HepG2 (cell line): ENCODE measurements at regions not wholly inside any gene's neighbourhood (a gene's known extent, or its start where the extent isn't known, plus 50 kb on each side); places are given as distances from the start of the nearest gene placed in this dataset.

Experiments
- ATAC-seq: fragments of 200-7000 bp; cut with Tn5 transposase; 3 replicates; pipeline ENCODE4 v1.9.1; 2020; ENCODE audit warnings: mild to moderate bottlenecking, moderate library complexity
- BruUV-seq: library from RNA; stranded (reverse); fragments of 400-500 nt; replicated peaks from 2 replicates; lab custom pipeline; 2021; lab: Mats Ljungman, UMichigan
- CTCF ChIA-PET: fragments of 300-600 bp; formaldehyde crosslinking; extraction: SDS; loops from one replicate; lab custom pipeline; 2021; ENCODE audit warnings: low total read pairs, inconsistent platforms, low intra/inter-chr PET ratio; lab: Yijun Ruan, JAX
- POLR2A ChIA-PET: fragments of 350-600 bp; sonication (Branson Sonifier 250); formaldehyde crosslinking; loops from one replicate; lab custom pipeline; 2020; ENCODE audit warnings: antibody characterized with exemption, inconsistent platforms; lab: Yijun Ruan, JAX
- DNase-seq: peaks from one replicate; pipeline ENCODE4 v3.0.0-alpha.2; 2015; ENCODE audit warnings: low spot score
- FAIRE-seq: peaks from 3 replicates; lab custom pipeline; 2011; peaks lifted over from hg19 to GRCh38; lab: Jason Lieb, UNC
- H2AFZ ChIP-seq: one replicate; pipeline ENCODE4 v1.6.1; 2011; ENCODE audit warnings: low read length, inconsistent platforms
- H3K27ac ChIP-seq: fragments of 300-600 bp; 3 replicates; pipeline ENCODE4 v1.8.0; 2011; ENCODE audit warnings: mixed run types, mild to moderate bottlenecking, mixed read lengths, low read length, inconsistent platforms; ENCODE audit not compliant: insufficient read depth; ENCODE audit errors: extremely low read length
- H3K27me3 ChIP-seq, 2 experiments: fragments of 200-600 bp in 1 of 2; 2 replicates in 1 of 2; 3 replicates in 1 of 2; pipeline versions ENCODE4 v1.6.0 to v1.8.0; 2011; ENCODE audit warnings: low read length in 2 of 2, mild to moderate bottlenecking in 2 of 2, moderate library complexity in 2 of 2, inconsistent platforms in 1 of 2; ENCODE audit not compliant: insufficient read depth in 2 of 2, control insufficient read depth in 1 of 2
- H3K36me3 ChIP-seq, 2 experiments: fragments of 200-600 bp in 1 of 2; replicated peaks in 1 of 2; 2 replicates in 1 of 2; 3 replicates in 1 of 2; pipeline versions ENCODE4 v1.5.1 to v1.8.0; 2011; ENCODE audit warnings: low read length in 2 of 2, inconsistent platforms in 1 of 2; ENCODE audit not compliant: insufficient read depth in 2 of 2, control insufficient read depth in 1 of 2
- H3K4me1 ChIP-seq: 2 replicates; pipeline ENCODE4 v1.5.1; 2012; ENCODE audit warnings: low read length, inconsistent platforms; ENCODE audit not compliant: insufficient read depth
- H3K4me2 ChIP-seq: 2 replicates; pipeline ENCODE4 v1.6.0; 2011; ENCODE audit warnings: low read depth, low read length, inconsistent platforms
- H3K4me3 ChIP-seq, 3 experiments: fragments of 200-600 bp in 1 of 3; sonication (generic), shearing (Covaris generic) in 1 of 3; replicated peaks in 1 of 3; 2 replicates each; pipeline ENCODE4 v1.5.1; 2011 to 2016; ENCODE audit warnings: low read length in 3 of 3, inconsistent platforms in 2 of 3, low read depth in 2 of 3, mild to moderate bottlenecking in 2 of 3, control low read depth in 1 of 3, mixed read lengths in 1 of 3; ENCODE audit not compliant: insufficient read depth in 1 of 3
- H3K79me2 ChIP-seq: one replicate; pipeline ENCODE4 v1.6.1; 2011; ENCODE audit warnings: low read length, inconsistent platforms; ENCODE audit not compliant: insufficient read depth
- H3K9ac ChIP-seq: 2 replicates; pipeline ENCODE4 v1.6.0; 2011; ENCODE audit warnings: mild to moderate bottlenecking, low read depth, low read length, inconsistent platforms; ENCODE audit not compliant: insufficient read depth
- H3K9me3 ChIP-seq: 2 replicates; pipeline ENCODE4 v1.5.1; 2012; ENCODE audit warnings: mild to moderate bottlenecking, low read length
- H4K20me1 ChIP-seq: 2 replicates; pipeline ENCODE4 v1.6.0; 2011; ENCODE audit warnings: inconsistent platforms, mild to moderate bottlenecking, low read length, moderate library complexity; ENCODE audit not compliant: insufficient read depth
- CBX5 ChIP-seq: sonication (generic); formaldehyde crosslinking; IDR thresholded peaks from 2 replicates; pipeline ENCODE4 v1.4.0; 2020; ENCODE audit warnings: missing genetic modification reagents, borderline replicate concordance
- GRHL1 ChIP-seq: sonication (generic); formaldehyde crosslinking; conservative IDR thresholded peaks from 2 replicates; pipeline ENCODE4 v1.8.0; 2022; ENCODE audit warnings: missing genetic modification reagents
- JUN ChIP-seq: sonication (generic); formaldehyde crosslinking; IDR thresholded peaks from 2 replicates; pipeline ENCODE4 v1.4.0; 2020; ENCODE audit warnings: mild to moderate bottlenecking, missing genetic modification reagents
- MEIS2 ChIP-seq: sonication (generic); formaldehyde crosslinking; IDR thresholded peaks from 2 replicates; pipeline ENCODE4 v1.9.0; 2021; ENCODE audit warnings: mild to moderate bottlenecking, missing genetic modification reagents
- NFKBIZ ChIP-seq: IDR thresholded peaks from 2 replicates; pipeline ENCODE4 v1.6.1; 2018; ENCODE audit warnings: missing genetic modification reagents, missing compliant biosample characterization
- SP140L ChIP-seq: sonication (generic); formaldehyde crosslinking; IDR thresholded peaks from 2 replicates; pipeline ENCODE4 v1.4.0; 2020; ENCODE audit warnings: missing genetic modification reagents, borderline replicate concordance
- ZNF235 ChIP-seq: sonication (generic); formaldehyde crosslinking; IDR thresholded peaks from 2 replicates; pipeline ENCODE4 v1.8.1; 2023; ENCODE audit warnings: mild to moderate bottlenecking, missing genetic modification reagents, borderline replicate concordance
- ZNF260 ChIP-seq: sonication (generic); formaldehyde crosslinking; IDR thresholded peaks from 2 replicates; pipeline ENCODE4 v1.4.0; 2020; ENCODE audit warnings: missing genetic modification reagents, low read depth, mild to moderate bottlenecking, borderline replicate concordance
- ZNF350 ChIP-seq: sonication (generic); formaldehyde crosslinking; IDR thresholded peaks from 2 replicates; pipeline ENCODE4 v1.4.0; 2020; ENCODE audit warnings: mild to moderate bottlenecking, low read depth, missing genetic modification reagents, borderline replicate concordance
- ZNF367 ChIP-seq: sonication (generic); formaldehyde crosslinking; IDR thresholded peaks from 2 replicates; pipeline ENCODE4 v1.4.0; 2020; ENCODE audit warnings: missing genetic modification reagents, borderline replicate concordance
- ZNF512 ChIP-seq: sonication (generic); formaldehyde crosslinking; IDR thresholded peaks from 2 replicates; pipeline ENCODE4 v1.4.0; 2020; ENCODE audit warnings: mild to moderate bottlenecking, missing genetic modification reagents
- ZNF563 ChIP-seq: sonication (generic); formaldehyde crosslinking; IDR thresholded peaks from 2 replicates; pipeline ENCODE4 v1.8.0; 2022; ENCODE audit warnings: mild to moderate bottlenecking, moderate library complexity, missing genetic modification reagents
- ZNF740 ChIP-seq: sonication (generic); formaldehyde crosslinking; IDR thresholded peaks from 2 replicates; pipeline ENCODE4 v1.4.0; 2020; ENCODE audit warnings: missing genetic modification reagents
- WGBS: methylation state at CpG from one replicate; pipeline ENCODE4 v1.1.6; 2017; ENCODE audit warnings: low lambda C conversion rate; 5-methylcytosine and 5-hydroxymethylcytosine counted together
- in situ Hi-C: cut with HindIII; loops from 2 replicates; pipeline ENCODE4 v1.10.0; 2017; ENCODE audit warnings: low pct_unique_long_range_greater_than_20kb; ENCODE audit not compliant: extremely low pct_ligation_motif_present
- intact Hi-C: fragments of 100-400 bp; cut with micrococcal nuclease; formaldehyde crosslinking; loops from one replicate; pipeline ENCODE4 v1.10.0; 2022; ENCODE audit not compliant: unreplicated experiment
- TF ChIP-seq, protein P1 (sequence below): sonication (generic); formaldehyde crosslinking; IDR thresholded peaks from 2 replicates; pipeline ENCODE4 v1.5.0; 2020; ENCODE audit warnings: mild to moderate bottlenecking, missing genetic modification reagents

GRCh38 chr13:34208336-34208735, 390.4 kb downstream of the RFC3 start:
- intact Hi-C loops = no loop called here
- BruUV-seq = no TSS peak
- no peaks in the 10 kb centered on the region for H3K4me1 ChIP-seq
- ChIA-PET POLR2A (no interaction called here), CTCF (no interaction called here)
- no peak overlapping the region for H2AFZ ChIP-seq
- H4K20me1 ChIP-seq = no peaks in the 10 kb centered on the region
- no peaks in the 10 kb centered on the region; a peak in 1 of 5 replicates for H3K27me3 ChIP-seq
- FAIRE-seq = no peak
- H3K9ac ChIP-seq = no peak overlapping the region
- DNase-seq = no peak
- H3K36me3 ChIP-seq = no peaks in the 10 kb centered on the region
- no peak overlapping the region for H3K27ac ChIP-seq
- no peak overlapping the region for H3K4me2 ChIP-seq
- in situ Hi-C loops = no loop called here
- H3K9me3 ChIP-seq = no peaks in the 10 kb centered on the region
- no peaks in the 10 kb centered on the region for H3K79me2 ChIP-seq
- no peak for TF ChIP-seq ZNF367 (CRISPR knock-in tag)
- TF ChIP-seq GRHL1 (CRISPR knock-in tag) = no peak
- no peak for TF ChIP-seq ZNF563 (CRISPR knock-in tag)
- no peak for TF ChIP-seq SP140L
- no peak for TF ChIP-seq ZNF350 (CRISPR knock-in tag)
- WGBS = 91% methylated on average over 1 of the region's 1 CpG
- ATAC-seq = no peak
- no peak overlapping the region for H3K4me3 ChIP-seq

DNA sequence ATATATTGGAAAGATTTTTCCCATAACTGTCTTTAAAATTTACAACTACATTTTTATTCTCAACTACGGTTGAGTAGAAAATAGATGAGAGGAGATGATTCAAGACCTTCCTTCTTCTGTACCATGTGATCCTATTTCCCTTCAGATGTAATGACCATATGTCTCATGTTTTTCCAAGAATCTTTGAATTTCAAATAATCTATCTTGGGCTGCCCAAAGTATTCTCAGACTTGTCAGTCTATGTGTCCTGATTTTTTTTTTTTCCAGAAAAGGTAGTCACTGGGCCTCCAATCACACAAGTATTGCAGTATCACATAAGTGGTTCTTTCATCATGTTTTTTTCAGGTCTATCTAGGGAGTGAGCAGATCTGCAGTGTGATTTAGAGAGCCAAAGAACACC, 392.4 kb downstream of the RFC3 start:
- H3K79me2 ChIP-seq = no peaks in the 10 kb centered on the region
- no peak overlapping the region for H3K9ac ChIP-seq
- 60% methylated on average over 1 of the region's 1 CpG for WGBS
- no peak overlapping the region for H3K4me2 ChIP-seq
- ChIA-PET CTCF (no interaction called here), POLR2A (no interaction called here)
- intact Hi-C loops = no loop called here
- no peaks in the 10 kb centered on the region for H4K20me1 ChIP-seq
- H3K36me3 ChIP-seq = no peaks in the 10 kb centered on the region
- in situ Hi-C loops = no loop called here
- ATAC-seq = no peak
- no peaks in the 10 kb centered on the region for H3K9me3 ChIP-seq
- no peak overlapping the region for H2AFZ ChIP-seq
- no peak overlapping the region for H3K27ac ChIP-seq
- H3K4me1 ChIP-seq = no peaks in the 10 kb centered on the region
- FAIRE-seq = no peak
- no TSS peak for BruUV-seq
- DNase-seq = no peak
- no peaks in the 10 kb centered on the region; a peak in 1 of 5 replicates for H3K27me3 ChIP-seq
- H3K4me3 ChIP-seq = no peak overlapping the region
- TF ChIP-seq ZNF260 (CRISPR knock-in tag) (no peak), JUN (no peak), ZNF235 (no peak), MEIS2 (CRISPR knock-in tag) (no peak), ZNF740 (CRISPR knock-in tag) (no peak), CBX5 (CRISPR knock-in tag) (no peak), NFKBIZ (no peak), ZNF512 (CRISPR knock-in tag) (no peak)
- TF ChIP-seq, protein P1, sequence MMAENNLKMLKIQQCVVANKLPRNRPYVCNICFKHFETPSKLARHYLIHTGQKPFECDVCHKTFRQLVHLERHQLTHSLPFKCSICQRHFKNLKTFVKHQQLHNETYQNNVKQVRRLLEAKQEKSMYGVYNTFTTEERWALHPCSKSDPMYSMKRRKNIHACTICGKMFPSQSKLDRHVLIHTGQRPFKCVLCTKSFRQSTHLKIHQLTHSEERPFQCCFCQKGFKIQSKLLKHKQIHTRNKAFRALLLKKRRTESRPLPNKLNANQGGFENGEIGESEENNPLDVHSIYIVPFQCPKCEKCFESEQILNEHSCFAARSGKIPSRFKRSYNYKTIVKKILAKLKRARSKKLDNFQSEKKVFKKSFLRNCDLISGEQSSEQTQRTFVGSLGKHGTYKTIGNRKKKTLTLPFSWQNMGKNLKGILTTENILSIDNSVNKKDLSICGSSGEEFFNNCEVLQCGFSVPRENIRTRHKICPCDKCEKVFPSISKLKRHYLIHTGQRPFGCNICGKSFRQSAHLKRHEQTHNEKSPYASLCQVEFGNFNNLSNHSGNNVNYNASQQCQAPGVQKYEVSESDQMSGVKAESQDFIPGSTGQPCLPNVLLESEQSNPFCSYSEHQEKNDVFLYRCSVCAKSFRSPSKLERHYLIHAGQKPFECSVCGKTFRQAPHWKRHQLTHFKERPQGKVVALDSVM (CRISPR knock-in tag) = no peak
